ENCODE measurements at regions not wholly inside any gene's neighbourhood (a gene's known extent, or its start where the extent isn't known, plus 50 kb on each side); places are given as distances from the start of the nearest gene placed in this dataset.

DNA sequence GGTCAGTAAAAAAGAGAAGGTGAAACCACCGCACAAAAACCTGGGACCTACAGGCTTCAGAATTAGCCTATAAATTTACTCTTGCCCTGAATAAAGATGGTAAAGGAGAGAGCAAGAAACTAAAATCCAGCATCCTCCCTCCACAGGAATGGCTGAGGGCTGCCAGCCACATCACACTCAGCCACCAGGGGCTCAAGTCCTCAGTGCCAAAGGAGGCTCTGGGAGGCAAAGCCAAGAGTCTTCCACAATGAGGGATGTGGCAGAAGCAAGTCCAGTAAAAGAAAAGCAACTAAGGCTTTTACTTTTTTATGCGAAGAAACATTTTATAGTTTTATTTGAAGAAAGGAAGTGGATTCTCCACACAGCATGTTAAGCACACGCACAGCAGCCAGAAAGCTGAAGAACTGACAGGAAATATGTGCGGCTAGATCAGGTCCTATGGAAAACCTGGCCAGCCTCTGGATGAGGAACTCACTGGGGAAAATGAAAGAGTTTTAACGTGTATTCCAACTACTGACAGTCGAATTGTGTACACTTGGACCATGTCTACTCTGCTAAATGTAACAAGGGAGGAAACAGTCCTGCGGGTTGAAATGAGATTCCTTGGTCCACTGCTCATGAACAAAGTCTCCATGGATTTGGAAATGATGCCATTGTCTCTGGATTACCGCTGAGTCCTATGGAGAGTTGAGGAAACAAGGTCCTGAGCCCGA lies 219.4 kb upstream of the SSTR4 start:
- Histone ChIP-seq H3K4me3 (ENCODE audit: low read length) (no peak overlapping the region), H3K36me3 (ENCODE audit: insufficient read depth, low read length) (no peaks in the 10 kb centered on the region), H3K9ac (ENCODE audit: low read length) (no peak overlapping the region), H2AFZ (ENCODE audit: low read depth, low read length) (no peak overlapping the region), H3K79me2 (replicated peaks; ENCODE audit: insufficient read depth, low read length) (no peaks in the 10 kb centered on the region), H3K27ac (ENCODE audit: low read length) (no peak overlapping the region), H3K27me3 (ENCODE audit: insufficient read depth, low read depth, low read length) (no peaks in the 10 kb centered on the region), H4K20me1 (ENCODE audit: insufficient read depth) (no peaks in the 10 kb centered on the region), H3K4me2 (ENCODE audit: low read length) (no peak overlapping the region), H3K9me3 (ENCODE audit: low read length) (no peaks in the 10 kb centered on the region), H3K9me2 (ENCODE audit: insufficient read depth, low read length) (no peaks in the 10 kb centered on the region), H3F3A (ENCODE audit: insufficient read depth, low read length, poor library complexity, severe bottlenecking) (no peaks in the 10 kb centered on the region)
- TF ChIP-seq EP300 (conservative IDR thresholded peaks at IDR 0.05; ENCODE audit: poor library complexity, severe bottlenecking) (no peak), MXI1 (conservative IDR thresholded peaks at IDR 0.05; ENCODE audit: poor library complexity, severe bottlenecking) (no peak), SMC3 (conservative IDR thresholded peaks at IDR 0.05; ENCODE audit: poor library complexity) (no peak), TAF1 (IDR thresholded peaks at IDR 0.05; ENCODE audit: low read depth) (no peak), EZH2 (IDR thresholded peaks at IDR 0.05; ENCODE audit: borderline replicate concordance, insufficient read depth, low read length, poor library complexity, severe bottlenecking) (no peak), RAD21 (conservative IDR thresholded peaks at IDR 0.05) (no peak), POLR2AphosphoS5 (IDR thresholded peaks at IDR 0.05) (no peak)
- TF ChIP-seq, protein P1, sequence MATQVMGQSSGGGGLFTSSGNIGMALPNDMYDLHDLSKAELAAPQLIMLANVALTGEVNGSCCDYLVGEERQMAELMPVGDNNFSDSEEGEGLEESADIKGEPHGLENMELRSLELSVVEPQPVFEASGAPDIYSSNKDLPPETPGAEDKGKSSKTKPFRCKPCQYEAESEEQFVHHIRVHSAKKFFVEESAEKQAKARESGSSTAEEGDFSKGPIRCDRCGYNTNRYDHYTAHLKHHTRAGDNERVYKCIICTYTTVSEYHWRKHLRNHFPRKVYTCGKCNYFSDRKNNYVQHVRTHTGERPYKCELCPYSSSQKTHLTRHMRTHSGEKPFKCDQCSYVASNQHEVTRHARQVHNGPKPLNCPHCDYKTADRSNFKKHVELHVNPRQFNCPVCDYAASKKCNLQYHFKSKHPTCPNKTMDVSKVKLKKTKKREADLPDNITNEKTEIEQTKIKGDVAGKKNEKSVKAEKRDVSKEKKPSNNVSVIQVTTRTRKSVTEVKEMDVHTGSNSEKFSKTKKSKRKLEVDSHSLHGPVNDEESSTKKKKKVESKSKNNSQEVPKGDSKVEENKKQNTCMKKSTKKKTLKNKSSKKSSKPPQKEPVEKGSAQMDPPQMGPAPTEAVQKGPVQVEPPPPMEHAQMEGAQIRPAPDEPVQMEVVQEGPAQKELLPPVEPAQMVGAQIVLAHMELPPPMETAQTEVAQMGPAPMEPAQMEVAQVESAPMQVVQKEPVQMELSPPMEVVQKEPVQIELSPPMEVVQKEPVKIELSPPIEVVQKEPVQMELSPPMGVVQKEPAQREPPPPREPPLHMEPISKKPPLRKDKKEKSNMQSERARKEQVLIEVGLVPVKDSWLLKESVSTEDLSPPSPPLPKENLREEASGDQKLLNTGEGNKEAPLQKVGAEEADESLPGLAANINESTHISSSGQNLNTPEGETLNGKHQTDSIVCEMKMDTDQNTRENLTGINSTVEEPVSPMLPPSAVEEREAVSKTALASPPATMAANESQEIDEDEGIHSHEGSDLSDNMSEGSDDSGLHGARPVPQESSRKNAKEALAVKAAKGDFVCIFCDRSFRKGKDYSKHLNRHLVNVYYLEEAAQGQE (IDR thresholded peaks at IDR 0.05; ENCODE audit: borderline replicate concordance): no peak
- TF ChIP-seq, protein P2, sequence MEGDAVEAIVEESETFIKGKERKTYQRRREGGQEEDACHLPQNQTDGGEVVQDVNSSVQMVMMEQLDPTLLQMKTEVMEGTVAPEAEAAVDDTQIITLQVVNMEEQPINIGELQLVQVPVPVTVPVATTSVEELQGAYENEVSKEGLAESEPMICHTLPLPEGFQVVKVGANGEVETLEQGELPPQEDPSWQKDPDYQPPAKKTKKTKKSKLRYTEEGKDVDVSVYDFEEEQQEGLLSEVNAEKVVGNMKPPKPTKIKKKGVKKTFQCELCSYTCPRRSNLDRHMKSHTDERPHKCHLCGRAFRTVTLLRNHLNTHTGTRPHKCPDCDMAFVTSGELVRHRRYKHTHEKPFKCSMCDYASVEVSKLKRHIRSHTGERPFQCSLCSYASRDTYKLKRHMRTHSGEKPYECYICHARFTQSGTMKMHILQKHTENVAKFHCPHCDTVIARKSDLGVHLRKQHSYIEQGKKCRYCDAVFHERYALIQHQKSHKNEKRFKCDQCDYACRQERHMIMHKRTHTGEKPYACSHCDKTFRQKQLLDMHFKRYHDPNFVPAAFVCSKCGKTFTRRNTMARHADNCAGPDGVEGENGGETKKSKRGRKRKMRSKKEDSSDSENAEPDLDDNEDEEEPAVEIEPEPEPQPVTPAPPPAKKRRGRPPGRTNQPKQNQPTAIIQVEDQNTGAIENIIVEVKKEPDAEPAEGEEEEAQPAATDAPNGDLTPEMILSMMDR (IDR thresholded peaks at IDR 0.05; ENCODE audit: poor library complexity, severe bottlenecking): no peak

DNA sequence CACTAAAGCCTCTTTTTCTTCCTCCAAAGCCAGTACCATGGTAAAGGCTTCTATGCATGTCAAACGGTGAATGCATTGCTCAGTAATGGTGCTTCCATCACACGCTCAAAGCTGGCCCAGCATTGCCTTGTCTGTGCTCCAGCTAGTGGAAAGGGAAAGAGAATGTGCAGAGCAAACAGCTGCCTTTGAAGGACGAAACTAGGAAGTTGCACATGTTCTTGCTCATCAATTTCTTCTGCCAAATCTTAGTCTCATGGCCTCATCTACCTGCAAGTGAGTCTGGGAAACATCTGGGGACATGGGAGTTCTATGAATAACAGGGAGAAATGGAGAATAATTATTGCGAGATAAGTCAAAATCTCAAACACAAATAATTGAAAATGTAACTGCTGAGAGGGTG lies 216.5 kb upstream of the SSTR4 start:
- Histone ChIP-seq H3K9me2 (ENCODE audit: insufficient read depth, low read length) (no peaks in the 10 kb centered on the region), H3K27me3 (ENCODE audit: insufficient read depth, low read depth, low read length) (no peaks in the 10 kb centered on the region), H3K4me3 (ENCODE audit: low read length) (no peak overlapping the region), H2AFZ (ENCODE audit: low read depth, low read length) (no peak overlapping the region), H4K20me1 (ENCODE audit: insufficient read depth) (no peaks in the 10 kb centered on the region), H3K79me2 (replicated peaks; ENCODE audit: insufficient read depth, low read length) (no peaks in the 10 kb centered on the region), H3K27ac (ENCODE audit: low read length) (no peak overlapping the region), H3F3A (ENCODE audit: insufficient read depth, low read length, poor library complexity, severe bottlenecking) (no peaks in the 10 kb centered on the region), H3K36me3 (ENCODE audit: insufficient read depth, low read length) (no peaks in the 10 kb centered on the region), H3K4me2 (ENCODE audit: low read length) (no peak overlapping the region), H3K9me3 (ENCODE audit: low read length) (no peaks in the 10 kb centered on the region), H3K9ac (ENCODE audit: low read length) (no peak overlapping the region)
- TF ChIP-seq EZH2 (IDR thresholded peaks at IDR 0.05; ENCODE audit: borderline replicate concordance, insufficient read depth, low read length, poor library complexity, severe bottlenecking) (no peak), POLR2AphosphoS5 (IDR thresholded peaks at IDR 0.05) (no peak), TAF1 (IDR thresholded peaks at IDR 0.05; ENCODE audit: low read depth) (no peak), SMC3 (conservative IDR thresholded peaks at IDR 0.05; ENCODE audit: poor library complexity) (no peak), EP300 (conservative IDR thresholded peaks at IDR 0.05; ENCODE audit: poor library complexity, severe bottlenecking) (no peak), RAD21 (conservative IDR thresholded peaks at IDR 0.05) (no peak)
- TF ChIP-seq, protein P2 (IDR thresholded peaks at IDR 0.05; ENCODE audit: poor library complexity, severe bottlenecking): no peak

Measured in neural cell (in vitro differentiated cells).